Esophagus squamous epithelium (tissue), 4 donors: ENCODE measurements at regions not wholly inside any gene's neighbourhood (a gene's known extent, or its start where the extent isn't known, plus 50 kb on each side); places are given as distances from the start of the nearest gene placed in this dataset.

Source experiments
- CTCF ChIP-seq, 6 experiments: fragments of 450-650 bp in 4 of 6; fragments of 200-600 bp in 2 of 6; sonication (generic) in 2 of 6; IDR thresholded peaks; one replicate each; pipeline ENCODE4 v1.5.1; 2016 to 2019; ENCODE audit warnings: antibody characterized with exemption in 6 of 6, mild to moderate bottlenecking in 4 of 6, moderate library complexity in 4 of 6
- POLR2A ChIP-seq, 4 donors: fragments of 450-650 bp; IDR thresholded peaks; one replicate each; pipeline ENCODE4 v1.6.1; 2017; ENCODE audit warnings: antibody characterized with exemption in 4 of 4, mild to moderate bottlenecking in 4 of 4, moderate library complexity in 3 of 4

GRCh38 chr16:22967521-22968095, 153.6 kb downstream of the HS3ST2 start:
- no peak for TF ChIP-seq CTCF (IDR thresholded peaks at IDR 0.05)
- TF ChIP-seq POLR2A (IDR thresholded peaks at IDR 0.05), result no peak
